Caco-2 (cell line): ENCODE measurements at regions not wholly inside any gene's neighbourhood (a gene's known extent, or its start where the extent isn't known, plus 50 kb on each side); places are given as distances from the start of the nearest gene placed in this dataset.

ENCODE experiments used
- BruUV-seq: library from RNA; stranded (reverse); fragments of 400-500 nt; replicated peaks from 2 replicates; lab custom pipeline; 2021; lab: Mats Ljungman, UMichigan
- CTCF ChIA-PET: fragments of 300-600 bp; sonication (Branson Sonifier 250); formaldehyde crosslinking; loops from one replicate; lab custom pipeline; 2022; ENCODE audit warnings: antibody characterized with exemption; lab: Charles Lee
- POLR2A ChIA-PET: fragments of 300-600 bp; sonication (Branson Sonifier 250); formaldehyde crosslinking; loops from one replicate; lab custom pipeline; 2022; ENCODE audit warnings: antibody characterized with exemption; lab: Charles Lee
- DNase-seq, 2 experiments: peaks; one replicate each; pipeline versions ENCODE4 v3.0.0 to v3.0.0-alpha.2; 2020 to 2022
- H3K27me3 ChIP-seq: replicated peaks from 2 replicates; pipeline ENCODE4 v1.6.0; 2011; ENCODE audit warnings: low read length; ENCODE audit not compliant: control insufficient read depth, insufficient read depth
- H3K36me3 ChIP-seq: 2 replicates; pipeline ENCODE4 v1.5.1; 2011; ENCODE audit warnings: low read length; ENCODE audit not compliant: control insufficient read depth, insufficient read depth
- H3K4me1 ChIP-seq: fragments of 250-450 bp; sonication (Bioruptor Pico); 2 replicates; pipeline ENCODE4 v1.5.1; 2020; ENCODE audit warnings: mild to moderate bottlenecking
- H3K4me3 ChIP-seq: 2 replicates; pipeline ENCODE4 v1.5.1; 2011; ENCODE audit warnings: low read depth, mild to moderate bottlenecking, control low read depth, low read length
- H3K9me3 ChIP-seq: fragments of 250-450 bp; sonication (Bioruptor Pico); 2 replicates; pipeline ENCODE4 v1.5.1; 2020; ENCODE audit warnings: mild to moderate bottlenecking, moderate library complexity
- H3K27ac Mint-ChIP-seq: one replicate; pipeline ENCODE4 v1.8.0; 2022; ENCODE audit warnings: mixed read lengths; ENCODE audit not compliant: unreplicated experiment
- H3K27me3 Mint-ChIP-seq: one replicate; pipeline ENCODE4 v1.8.0; 2022; ENCODE audit warnings: mixed read lengths; ENCODE audit not compliant: insufficient read depth, unreplicated experiment
- H3K36me3 Mint-ChIP-seq: one replicate; pipeline ENCODE4 v1.8.0; 2022; ENCODE audit warnings: mild to moderate bottlenecking, mixed read lengths; ENCODE audit not compliant: insufficient read depth, unreplicated experiment
- H3K4me1 Mint-ChIP-seq: one replicate; pipeline ENCODE4 v1.8.0; 2022; ENCODE audit warnings: low read depth, mixed read lengths; ENCODE audit not compliant: unreplicated experiment
- H3K4me3 Mint-ChIP-seq: one replicate; pipeline ENCODE4 v1.8.0; 2022; ENCODE audit warnings: mild to moderate bottlenecking, moderate library complexity, mixed read lengths; ENCODE audit not compliant: unreplicated experiment
- H3K9me3 Mint-ChIP-seq: one replicate; pipeline ENCODE4 v1.8.0; 2022; ENCODE audit warnings: mixed read lengths; ENCODE audit not compliant: unreplicated experiment
- intact Hi-C: fragments of 100-400 bp; cut with micrococcal nuclease; formaldehyde crosslinking; loops from one replicate; pipeline ENCODE4 v1.10.0; 2022; ENCODE audit not compliant: unreplicated experiment
- TF ChIP-seq, protein P1 (sequence below), 2 experiments: fragments of 200-600 bp in 1 of 2; IDR thresholded peaks; 1 replicate in 1 of 2; 2 replicates in 1 of 2; pipeline versions ENCODE4 v1.5.1 to v1.8.0; 2011 to 2022; ENCODE audit warnings: antibody characterized with exemption in 1 of 2, control low read depth in 1 of 2, inconsistent platforms in 1 of 2, low read depth in 1 of 2, low read length in 1 of 2, mild to moderate bottlenecking in 1 of 2, moderate library complexity in 1 of 2; ENCODE audit not compliant: insufficient read depth in 1 of 2, severe bottlenecking in 1 of 2, unreplicated experiment in 1 of 2

DNA sequence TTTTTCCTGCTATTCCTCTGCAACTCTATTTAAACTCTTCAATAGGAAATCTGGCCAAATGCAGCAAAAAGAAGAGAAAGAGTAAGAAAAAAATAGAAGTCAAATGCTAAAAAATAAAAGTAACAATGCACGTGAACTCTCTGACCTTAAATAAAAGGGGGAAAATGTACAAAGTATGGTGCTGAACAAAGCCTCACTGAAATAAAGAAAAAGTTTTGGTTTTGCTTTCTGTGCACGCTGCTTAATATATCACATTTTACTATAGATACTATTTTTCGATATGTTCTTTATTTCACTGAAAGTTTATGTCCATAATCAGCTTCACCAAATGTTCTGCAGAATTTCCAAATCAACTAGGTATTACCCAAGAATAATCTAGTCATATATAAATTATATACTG, 396.3 kb downstream of the CBLN2 start:
- intact Hi-C loops, result no loop called here
- H3K9me3 Mint-ChIP-seq, result no peaks in the 10 kb centered on the region
- Histone ChIP-seq H3K27me3 (no peaks in the 10 kb centered on the region), H3K4me3 (no peak overlapping the region), H3K36me3 (no peaks in the 10 kb centered on the region), H3K4me1 (no peaks in the 10 kb centered on the region), H3K9me3 (no peaks in the 10 kb centered on the region)
- H3K36me3 Mint-ChIP-seq, result no peaks in the 10 kb centered on the region
- no peak for DNase-seq
- no peak overlapping the region for H3K27ac Mint-ChIP-seq
- no peaks in the 10 kb centered on the region for H3K27me3 Mint-ChIP-seq
- no peak overlapping the region for H3K4me3 Mint-ChIP-seq
- ChIA-PET POLR2A (no interaction called here), CTCF (no interaction called here)
- BruUV-seq, result no TSS peak
- H3K4me1 Mint-ChIP-seq, result no peaks in the 10 kb centered on the region
- TF ChIP-seq, protein P1, sequence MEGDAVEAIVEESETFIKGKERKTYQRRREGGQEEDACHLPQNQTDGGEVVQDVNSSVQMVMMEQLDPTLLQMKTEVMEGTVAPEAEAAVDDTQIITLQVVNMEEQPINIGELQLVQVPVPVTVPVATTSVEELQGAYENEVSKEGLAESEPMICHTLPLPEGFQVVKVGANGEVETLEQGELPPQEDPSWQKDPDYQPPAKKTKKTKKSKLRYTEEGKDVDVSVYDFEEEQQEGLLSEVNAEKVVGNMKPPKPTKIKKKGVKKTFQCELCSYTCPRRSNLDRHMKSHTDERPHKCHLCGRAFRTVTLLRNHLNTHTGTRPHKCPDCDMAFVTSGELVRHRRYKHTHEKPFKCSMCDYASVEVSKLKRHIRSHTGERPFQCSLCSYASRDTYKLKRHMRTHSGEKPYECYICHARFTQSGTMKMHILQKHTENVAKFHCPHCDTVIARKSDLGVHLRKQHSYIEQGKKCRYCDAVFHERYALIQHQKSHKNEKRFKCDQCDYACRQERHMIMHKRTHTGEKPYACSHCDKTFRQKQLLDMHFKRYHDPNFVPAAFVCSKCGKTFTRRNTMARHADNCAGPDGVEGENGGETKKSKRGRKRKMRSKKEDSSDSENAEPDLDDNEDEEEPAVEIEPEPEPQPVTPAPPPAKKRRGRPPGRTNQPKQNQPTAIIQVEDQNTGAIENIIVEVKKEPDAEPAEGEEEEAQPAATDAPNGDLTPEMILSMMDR (IDR thresholded peaks at IDR 0.05; ENCODE audit: insufficient read depth in 1 of 2, low read depth in 1 of 2, low read length in 1 of 2, severe bottlenecking in 1 of 2, unreplicated experiment in 1 of 2), result no peak

DNA sequence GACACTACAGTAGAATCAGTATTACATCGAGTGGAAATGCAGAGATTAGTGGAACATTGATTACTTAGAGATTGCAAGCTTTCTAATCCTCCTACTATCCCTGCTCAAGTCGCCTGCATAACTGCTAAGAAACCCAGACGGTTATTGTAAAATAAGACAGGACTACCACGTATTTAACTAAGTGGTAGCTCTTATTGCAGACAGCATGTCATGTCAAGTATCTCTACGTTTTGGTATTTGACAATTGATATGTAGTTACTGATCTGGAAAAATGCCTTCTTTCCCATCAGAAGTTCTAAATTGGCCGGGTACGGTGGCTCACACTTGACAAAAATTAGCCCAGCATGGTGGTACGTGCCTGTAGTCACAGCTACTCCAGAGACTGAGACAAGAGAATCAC, 404.1 kb downstream of the CBLN2 start:
- Mint-ChIP-seq H3K27me3 (no peaks in the 10 kb centered on the region), H3K9me3 (no peaks in the 10 kb centered on the region), H3K4me1 (no peaks in the 10 kb centered on the region), H3K4me3 (no peak overlapping the region), H3K27ac (no peak overlapping the region), H3K36me3 (no peaks in the 10 kb centered on the region)
- Histone ChIP-seq H3K36me3 (no peaks in the 10 kb centered on the region), H3K4me3 (no peak overlapping the region), H3K27me3 (no peaks in the 10 kb centered on the region), H3K4me1 (no peaks in the 10 kb centered on the region), H3K9me3 (no peaks in the 10 kb centered on the region)
- no peak for DNase-seq
- TF ChIP-seq, protein P1 (IDR thresholded peaks at IDR 0.05; ENCODE audit: insufficient read depth in 1 of 2, low read depth in 1 of 2, low read length in 1 of 2, severe bottlenecking in 1 of 2, unreplicated experiment in 1 of 2), result no peak
- ChIA-PET POLR2A (no interaction called here), CTCF (no interaction called here)
- no TSS peak for BruUV-seq
- intact Hi-C loops, result no loop called here

DNA sequence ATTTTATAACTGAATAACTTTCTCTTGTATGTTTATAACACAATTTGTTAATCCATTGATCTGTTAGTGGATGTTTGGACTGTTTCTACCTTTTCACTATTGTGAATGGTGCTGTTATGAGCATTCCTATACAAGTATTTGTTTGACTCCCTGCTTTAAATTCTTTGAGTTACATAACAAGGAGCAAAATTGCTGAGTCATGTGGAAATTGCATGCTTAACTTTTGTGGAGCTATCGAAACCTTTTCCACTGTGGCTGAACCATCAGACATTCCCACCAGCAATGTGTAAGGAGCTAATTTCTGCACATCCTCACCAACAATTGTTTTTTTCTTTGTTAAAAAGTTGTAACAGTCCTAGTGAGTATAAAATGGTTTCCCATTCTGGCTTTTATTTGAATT, 415.5 kb downstream of the CBLN2 start:
- Mint-ChIP-seq H3K36me3 (no peaks in the 10 kb centered on the region), H3K27ac (no peak overlapping the region), H3K27me3 (no peaks in the 10 kb centered on the region), H3K4me3 (no peak overlapping the region), H3K9me3 (no peaks in the 10 kb centered on the region), H3K4me1 (no peaks in the 10 kb centered on the region)
- H3K9me3 ChIP-seq, result no peaks in the 10 kb centered on the region
- no peaks in the 10 kb centered on the region for H3K27me3 ChIP-seq
- ChIA-PET POLR2A (no interaction called here), CTCF (no interaction called here)
- no peaks in the 10 kb centered on the region for H3K4me1 ChIP-seq
- no peaks in the 10 kb centered on the region for H3K36me3 ChIP-seq
- TF ChIP-seq, protein P1 (IDR thresholded peaks at IDR 0.05; ENCODE audit: insufficient read depth in 1 of 2, low read depth in 1 of 2, low read length in 1 of 2, severe bottlenecking in 1 of 2, unreplicated experiment in 1 of 2), result no peak
- intact Hi-C loops, result no loop called here
- no TSS peak for BruUV-seq
- H3K4me3 ChIP-seq, result no peak overlapping the region
- no peak for DNase-seq
